ENCODE measurements at regions not wholly inside any gene's neighbourhood (a gene's known extent, or its start where the extent isn't known, plus 50 kb on each side); places are given as distances from the start of the nearest gene placed in this dataset.

DNA sequence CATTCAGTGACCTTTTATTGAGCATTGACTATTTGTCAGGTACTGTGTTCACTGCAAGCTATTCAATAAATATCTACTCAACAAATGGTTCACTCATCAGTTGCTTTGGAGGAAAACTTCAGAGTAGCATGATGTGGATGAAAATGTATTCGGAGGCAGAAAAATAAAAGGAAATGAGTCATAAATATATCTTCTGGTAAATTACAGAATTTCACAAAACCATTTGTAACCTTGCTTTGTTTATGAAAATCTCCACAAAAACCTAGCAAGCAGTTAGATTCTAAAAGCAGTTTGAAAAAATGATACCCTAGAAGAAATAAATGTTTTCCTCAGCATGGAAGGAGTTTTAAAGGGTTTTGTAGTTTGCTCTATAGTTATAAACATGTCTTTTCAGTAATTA lies 399.6 kb downstream of the LMO7 start:
- H3K9ac ChIP-seq (ENCODE audit: low read depth in 1 of 2, low read length in 2 of 2) = no peak overlapping the region
- H3K4me3 ChIP-seq (ENCODE audit: low read depth in 1 of 2, low read length in 2 of 2) = no peak overlapping the region
- no peaks in the 10 kb centered on the region for H3K27me3 ChIP-seq (ENCODE audit: control insufficient read depth in 1 of 2, insufficient read depth in 2 of 2, low read length in 2 of 2)
- H3K4me1 ChIP-seq (ENCODE audit: control insufficient read depth in 1 of 2, insufficient read depth in 2 of 2, low read length in 2 of 2) = no peaks in the 10 kb centered on the region
- H3K36me3 ChIP-seq (ENCODE audit: control insufficient read depth in 1 of 2, insufficient read depth in 2 of 2, low read length in 2 of 2) = no peaks in the 10 kb centered on the region
- no peak overlapping the region for H3K27ac ChIP-seq (ENCODE audit: low read depth, low read length)
- H3K9me3 ChIP-seq (ENCODE audit: control insufficient read depth in 1 of 2, low read length in 2 of 2) = no peaks in the 10 kb centered on the region

DNA sequence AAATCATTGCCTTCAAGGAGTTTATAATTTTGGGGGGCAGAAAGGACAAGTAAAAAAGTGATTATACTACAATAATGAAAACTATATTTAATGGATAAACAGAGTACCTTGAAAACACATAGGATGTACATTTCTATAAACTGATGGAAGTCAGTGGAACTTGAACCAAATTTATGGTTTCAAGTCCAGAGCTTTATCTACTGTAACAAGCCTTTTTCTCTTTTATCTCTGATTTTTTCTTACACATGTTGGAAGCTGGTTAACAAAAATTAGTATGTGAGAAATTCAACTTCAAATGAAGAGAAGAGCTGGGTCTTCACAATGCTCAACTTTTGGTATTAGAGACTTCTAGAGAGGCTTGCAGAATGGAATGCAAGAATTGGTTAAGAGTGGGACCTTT lies 393.6 kb downstream of the LMO7 start:
- Histone ChIP-seq H3K27ac (ENCODE audit: low read depth, low read length) (no peak overlapping the region), H3K4me3 (ENCODE audit: low read depth in 1 of 2, low read length in 2 of 2) (no peak overlapping the region), H3K36me3 (ENCODE audit: control insufficient read depth in 1 of 2, insufficient read depth in 2 of 2, low read length in 2 of 2) (no peaks in the 10 kb centered on the region), H3K27me3 (ENCODE audit: control insufficient read depth in 1 of 2, insufficient read depth in 2 of 2, low read length in 2 of 2) (no peaks in the 10 kb centered on the region), H3K9ac (ENCODE audit: low read depth in 1 of 2, low read length in 2 of 2) (no peak overlapping the region), H3K4me1 (ENCODE audit: control insufficient read depth in 1 of 2, insufficient read depth in 2 of 2, low read length in 2 of 2) (no peaks in the 10 kb centered on the region), H3K9me3 (ENCODE audit: control insufficient read depth in 1 of 2, low read length in 2 of 2) (no peaks in the 10 kb centered on the region)

DNA sequence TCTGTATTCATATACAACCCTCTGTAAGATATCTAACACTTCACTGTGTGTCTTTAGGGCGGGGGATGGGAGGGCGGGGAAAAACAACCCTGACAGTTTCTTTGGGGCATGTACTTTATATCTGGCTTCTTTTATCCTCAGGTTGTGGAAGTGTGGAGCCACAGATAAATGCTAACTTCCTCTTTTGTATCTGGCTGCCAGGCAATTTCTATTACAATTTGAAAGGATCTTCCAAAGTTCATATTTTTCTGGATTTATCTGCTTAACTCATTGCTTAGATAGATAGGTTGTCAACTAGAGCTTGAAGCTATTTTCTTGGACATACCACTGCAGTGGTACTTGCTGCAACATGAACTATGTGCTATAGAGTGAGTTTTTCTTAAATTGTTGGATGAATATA lies 393.0 kb downstream of the LMO7 start:
- Histone ChIP-seq H3K4me1 (ENCODE audit: control insufficient read depth in 1 of 2, insufficient read depth in 2 of 2, low read length in 2 of 2) (no peaks in the 10 kb centered on the region), H3K27me3 (ENCODE audit: control insufficient read depth in 1 of 2, insufficient read depth in 2 of 2, low read length in 2 of 2) (no peaks in the 10 kb centered on the region), H3K4me3 (ENCODE audit: low read depth in 1 of 2, low read length in 2 of 2) (no peak overlapping the region), H3K36me3 (ENCODE audit: control insufficient read depth in 1 of 2, insufficient read depth in 2 of 2, low read length in 2 of 2) (no peaks in the 10 kb centered on the region), H3K9me3 (ENCODE audit: control insufficient read depth in 1 of 2, low read length in 2 of 2) (no peaks in the 10 kb centered on the region), H3K27ac (ENCODE audit: low read depth, low read length) (no peak overlapping the region), H3K9ac (ENCODE audit: low read depth in 1 of 2, low read length in 2 of 2) (no peak overlapping the region)

DNA sequence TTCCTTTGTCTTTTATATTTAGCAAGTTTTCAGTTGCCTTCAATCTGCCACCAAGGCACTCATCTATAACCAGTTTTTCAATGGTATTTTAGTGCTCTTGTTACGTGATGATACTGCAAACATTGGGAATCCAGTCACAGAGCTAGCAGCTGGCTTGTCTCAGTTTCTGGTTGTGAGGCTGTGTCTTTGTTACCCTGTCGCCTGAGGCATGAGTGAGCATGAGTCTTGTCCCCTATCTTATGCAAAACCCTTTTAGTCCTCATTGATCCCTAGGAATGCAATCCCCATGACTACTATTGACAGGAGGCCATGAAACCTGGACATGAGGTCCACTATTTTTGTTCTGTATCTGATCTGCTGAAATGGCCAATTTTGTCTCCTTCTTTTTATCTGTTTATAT lies 391.0 kb downstream of the LMO7 start:
- Histone ChIP-seq H3K27ac (ENCODE audit: low read depth, low read length) (no peak overlapping the region), H3K27me3 (ENCODE audit: control insufficient read depth in 1 of 2, insufficient read depth in 2 of 2, low read length in 2 of 2) (no peaks in the 10 kb centered on the region), H3K9me3 (ENCODE audit: control insufficient read depth in 1 of 2, low read length in 2 of 2) (no peaks in the 10 kb centered on the region), H3K36me3 (ENCODE audit: control insufficient read depth in 1 of 2, insufficient read depth in 2 of 2, low read length in 2 of 2) (no peaks in the 10 kb centered on the region), H3K4me3 (ENCODE audit: low read depth in 1 of 2, low read length in 2 of 2) (no peak overlapping the region), H3K9ac (ENCODE audit: low read depth in 1 of 2, low read length in 2 of 2) (no peak overlapping the region), H3K4me1 (ENCODE audit: control insufficient read depth in 1 of 2, insufficient read depth in 2 of 2, low read length in 2 of 2) (no peaks in the 10 kb centered on the region)

DNA sequence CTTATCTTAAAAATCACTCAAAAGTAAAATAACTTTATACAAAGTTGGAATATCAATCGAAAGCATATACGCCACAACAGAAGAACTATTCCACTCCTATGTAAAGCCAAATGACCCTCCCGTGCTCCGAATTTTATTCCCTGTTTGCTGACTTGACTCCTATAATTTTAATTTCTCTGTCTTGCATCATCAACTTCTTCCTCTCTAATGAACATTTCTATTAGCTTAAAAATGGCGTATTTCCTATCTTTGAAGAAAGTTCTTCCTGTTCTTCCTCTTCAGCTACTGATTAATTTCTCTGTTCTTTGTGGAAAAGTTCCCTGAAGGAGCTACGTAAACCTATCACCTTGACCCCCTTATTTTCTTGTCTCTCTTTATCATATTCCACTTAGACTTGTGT lies 389.3 kb downstream of the LMO7 start:
- H3K4me3 ChIP-seq (ENCODE audit: low read depth in 1 of 2, low read length in 2 of 2) = no peak overlapping the region
- no peaks in the 10 kb centered on the region for H3K36me3 ChIP-seq (ENCODE audit: control insufficient read depth in 1 of 2, insufficient read depth in 2 of 2, low read length in 2 of 2)
- no peak overlapping the region for H3K27ac ChIP-seq (ENCODE audit: low read depth, low read length)
- H3K4me1 ChIP-seq (ENCODE audit: control insufficient read depth in 1 of 2, insufficient read depth in 2 of 2, low read length in 2 of 2) = no peaks in the 10 kb centered on the region
- no peaks in the 10 kb centered on the region for H3K27me3 ChIP-seq (ENCODE audit: control insufficient read depth in 1 of 2, insufficient read depth in 2 of 2, low read length in 2 of 2)
- H3K9ac ChIP-seq (ENCODE audit: low read depth in 1 of 2, low read length in 2 of 2) = no peak overlapping the region
- H3K9me3 ChIP-seq (ENCODE audit: control insufficient read depth in 1 of 2, low read length in 2 of 2) = no peaks in the 10 kb centered on the region

DNA sequence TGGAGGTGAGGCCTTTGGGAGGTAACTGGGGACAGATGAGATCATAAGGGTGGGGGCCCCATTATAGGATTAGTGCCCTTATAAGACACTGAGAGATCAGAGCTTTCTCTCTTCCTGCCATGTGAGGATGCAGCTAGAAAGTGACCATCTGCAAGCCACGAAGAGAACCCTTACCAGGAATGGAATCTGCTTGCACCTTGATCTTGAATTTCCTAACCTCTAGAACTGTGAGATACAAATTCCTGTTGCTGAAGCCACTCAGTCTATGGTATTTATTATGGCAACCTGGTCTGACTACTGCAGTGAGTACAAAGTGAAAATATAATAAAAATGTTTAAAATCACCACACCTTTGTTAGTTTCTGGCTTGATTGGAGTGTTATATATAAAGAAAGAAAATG lies 388.0 kb downstream of the LMO7 start:
- Histone ChIP-seq H3K9me3 (ENCODE audit: control insufficient read depth in 1 of 2, low read length in 2 of 2) (no peaks in the 10 kb centered on the region), H3K4me3 (ENCODE audit: low read depth in 1 of 2, low read length in 2 of 2) (no peak overlapping the region), H3K36me3 (ENCODE audit: control insufficient read depth in 1 of 2, insufficient read depth in 2 of 2, low read length in 2 of 2) (no peaks in the 10 kb centered on the region), H3K27me3 (ENCODE audit: control insufficient read depth in 1 of 2, insufficient read depth in 2 of 2, low read length in 2 of 2) (no peaks in the 10 kb centered on the region), H3K4me1 (ENCODE audit: control insufficient read depth in 1 of 2, insufficient read depth in 2 of 2, low read length in 2 of 2) (no peaks in the 10 kb centered on the region), H3K27ac (ENCODE audit: low read depth, low read length) (no peak overlapping the region), H3K9ac (ENCODE audit: low read depth in 1 of 2, low read length in 2 of 2) (no peak overlapping the region)

DNA sequence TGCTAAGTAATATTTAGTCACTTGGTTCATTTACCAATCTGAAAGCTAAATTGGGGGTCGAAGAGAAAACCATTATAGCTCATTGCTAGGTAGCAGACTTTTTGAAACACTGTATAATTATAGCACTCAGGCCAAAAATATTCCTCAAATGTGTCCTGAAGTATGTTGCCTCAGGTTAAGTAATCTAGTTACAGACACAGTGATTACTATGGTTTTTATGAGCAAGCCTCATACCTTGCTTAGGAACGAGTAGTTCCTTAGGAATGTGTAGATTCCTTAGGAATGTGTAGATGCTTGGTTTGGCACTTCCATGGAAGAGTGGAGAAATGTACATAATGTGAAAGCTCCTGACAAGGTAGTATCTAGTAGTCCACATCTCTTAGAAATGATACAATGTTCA lies 387.5 kb downstream of the LMO7 start:
- Histone ChIP-seq H3K27me3 (ENCODE audit: control insufficient read depth in 1 of 2, insufficient read depth in 2 of 2, low read length in 2 of 2) (no peaks in the 10 kb centered on the region), H3K27ac (ENCODE audit: low read depth, low read length) (no peak overlapping the region), H3K4me3 (ENCODE audit: low read depth in 1 of 2, low read length in 2 of 2) (no peak overlapping the region), H3K9me3 (ENCODE audit: control insufficient read depth in 1 of 2, low read length in 2 of 2) (no peaks in the 10 kb centered on the region), H3K36me3 (ENCODE audit: control insufficient read depth in 1 of 2, insufficient read depth in 2 of 2, low read length in 2 of 2) (no peaks in the 10 kb centered on the region), H3K4me1 (ENCODE audit: control insufficient read depth in 1 of 2, insufficient read depth in 2 of 2, low read length in 2 of 2) (no peaks in the 10 kb centered on the region), H3K9ac (ENCODE audit: low read depth in 1 of 2, low read length in 2 of 2) (no peak overlapping the region)

DNA sequence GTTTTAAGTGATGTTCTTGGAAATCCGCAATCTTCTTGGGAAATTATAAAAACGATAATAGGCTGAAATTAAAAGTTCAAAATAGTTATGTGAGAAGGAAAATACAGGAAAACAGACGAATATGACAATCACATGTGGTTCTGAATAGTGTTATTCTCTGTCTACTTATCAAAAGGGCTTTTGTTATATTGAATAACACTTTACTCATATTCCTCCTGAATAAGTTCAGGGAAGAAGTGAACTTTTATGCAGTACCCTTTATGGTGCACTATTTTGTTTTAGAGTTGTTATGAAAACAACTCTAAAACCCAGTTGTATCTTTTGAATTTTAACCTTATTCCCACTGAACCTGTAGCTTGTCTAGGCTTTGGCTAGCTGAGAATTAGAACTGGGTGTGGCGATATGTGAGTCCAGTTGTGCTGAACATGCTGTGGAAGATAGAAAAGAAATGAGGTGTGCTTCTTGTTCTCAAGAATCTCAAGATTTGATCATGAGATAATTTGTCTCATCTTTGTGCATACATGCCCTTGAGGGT lies 384.4 kb downstream of the LMO7 start:
- H3K9ac ChIP-seq (ENCODE audit: low read depth in 1 of 2, low read length in 2 of 2) = no peak overlapping the region
- no peaks in the 10 kb centered on the region for H3K27me3 ChIP-seq (ENCODE audit: control insufficient read depth in 1 of 2, insufficient read depth in 2 of 2, low read length in 2 of 2)
- no peak overlapping the region for H3K27ac ChIP-seq (ENCODE audit: low read depth, low read length)
- H3K36me3 ChIP-seq (ENCODE audit: control insufficient read depth in 1 of 2, insufficient read depth in 2 of 2, low read length in 2 of 2) = no peaks in the 10 kb centered on the region
- H3K4me1 ChIP-seq (ENCODE audit: control insufficient read depth in 1 of 2, insufficient read depth in 2 of 2, low read length in 2 of 2) = peaks cover 0 to 2% of the 10 kb centered on the region in 2 donors
- no peaks in the 10 kb centered on the region for H3K9me3 ChIP-seq (ENCODE audit: control insufficient read depth in 1 of 2, low read length in 2 of 2)
- H3K4me3 ChIP-seq (ENCODE audit: low read depth in 1 of 2, low read length in 2 of 2) = no peak overlapping the region

DNA sequence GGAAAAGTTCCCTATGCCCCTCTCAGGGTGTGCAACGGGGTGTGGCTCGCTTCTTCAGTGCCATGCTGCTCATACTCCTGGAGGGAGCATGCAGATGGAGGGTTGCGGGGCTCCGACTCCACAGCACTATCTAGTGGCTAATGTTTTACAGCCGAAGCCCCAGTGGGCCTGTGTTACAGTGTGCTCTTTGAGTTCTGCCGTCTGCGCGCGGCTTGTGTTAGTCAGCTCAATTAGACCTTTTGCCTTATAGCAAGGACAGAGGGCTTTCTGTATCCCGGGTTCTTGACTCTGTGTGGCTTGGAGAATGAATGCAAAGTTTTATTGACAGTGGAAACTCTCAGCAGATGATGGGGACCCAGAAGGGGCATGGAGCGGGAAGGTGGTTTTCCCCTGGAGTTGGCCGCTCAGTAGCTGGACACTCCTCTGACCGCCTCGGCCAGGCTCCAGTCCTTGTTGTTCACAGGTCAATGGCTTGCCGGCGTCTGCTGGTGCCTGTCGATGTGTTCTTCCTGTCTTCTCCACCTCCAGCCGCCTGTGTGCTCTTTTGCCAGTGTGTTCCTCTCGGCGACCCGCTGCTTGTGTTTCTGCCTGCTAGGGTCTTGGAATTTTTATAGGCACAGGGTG lies 383.4 kb downstream of the LMO7 start:
- Histone ChIP-seq H3K4me3 (ENCODE audit: low read depth in 1 of 2, low read length in 2 of 2) (no peak overlapping the region), H3K9ac (ENCODE audit: low read depth in 1 of 2, low read length in 2 of 2) (no peak overlapping the region), H3K9me3 (ENCODE audit: control insufficient read depth in 1 of 2, low read length in 2 of 2) (no peaks in the 10 kb centered on the region), H3K27ac (ENCODE audit: low read depth, low read length) (no peak overlapping the region), H3K4me1 (ENCODE audit: control insufficient read depth in 1 of 2, insufficient read depth in 2 of 2, low read length in 2 of 2) (peaks cover 0 to 8% of the 10 kb centered on the region in 2 donors), H3K36me3 (ENCODE audit: control insufficient read depth in 1 of 2, insufficient read depth in 2 of 2, low read length in 2 of 2) (no peaks in the 10 kb centered on the region), H3K27me3 (ENCODE audit: control insufficient read depth in 1 of 2, insufficient read depth in 2 of 2, low read length in 2 of 2) (no peaks in the 10 kb centered on the region)

DNA sequence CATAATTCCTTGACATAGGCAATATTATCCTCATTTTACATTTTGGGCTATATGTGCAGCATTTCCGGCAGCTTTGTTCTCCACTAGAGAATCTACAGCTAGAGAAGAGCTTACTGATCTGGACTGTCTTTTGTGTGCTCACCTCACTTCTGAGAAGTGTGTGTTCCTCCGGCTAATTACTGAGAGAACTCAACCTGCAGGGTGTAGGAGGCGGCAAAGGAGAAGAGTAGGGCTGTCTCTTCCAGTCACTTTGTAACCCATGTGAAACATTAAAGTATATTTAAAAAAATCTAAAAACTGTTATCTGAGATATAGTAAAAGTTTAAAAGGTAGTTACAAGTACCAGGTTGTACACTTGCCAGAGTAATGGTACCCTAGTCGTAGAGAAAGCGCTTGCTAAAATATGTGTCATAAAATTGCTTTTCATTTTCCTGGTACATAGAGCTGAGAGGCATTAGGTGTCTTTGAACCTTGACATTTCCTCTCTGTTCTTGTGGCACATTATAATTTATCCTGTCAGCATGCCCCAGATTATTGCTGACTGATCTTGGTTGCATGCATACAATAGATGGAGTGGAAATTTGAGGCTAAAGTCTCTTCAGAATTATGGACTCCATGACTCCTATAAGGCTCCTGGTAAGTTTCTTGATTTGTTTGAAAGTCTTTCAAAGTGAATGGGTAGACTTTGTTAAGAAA lies 381.9 kb downstream of the LMO7 start:
- H3K27me3 ChIP-seq (ENCODE audit: control insufficient read depth in 1 of 2, insufficient read depth in 2 of 2, low read length in 2 of 2) = no peaks in the 10 kb centered on the region
- H3K4me1 ChIP-seq (ENCODE audit: control insufficient read depth in 1 of 2, insufficient read depth in 2 of 2, low read length in 2 of 2) = peaks cover 0 to 13% of the 10 kb centered on the region in 2 donors
- H3K9me3 ChIP-seq (ENCODE audit: control insufficient read depth in 1 of 2, low read length in 2 of 2) = no peaks in the 10 kb centered on the region
- no peak overlapping the region for H3K27ac ChIP-seq (ENCODE audit: low read depth, low read length)
- no peak overlapping the region for H3K9ac ChIP-seq (ENCODE audit: low read depth in 1 of 2, low read length in 2 of 2)
- no peaks in the 10 kb centered on the region for H3K36me3 ChIP-seq (ENCODE audit: control insufficient read depth in 1 of 2, insufficient read depth in 2 of 2, low read length in 2 of 2)
- H3K4me3 ChIP-seq (ENCODE audit: low read depth in 1 of 2, low read length in 2 of 2) = no peak overlapping the region

Data from duodenal mucosa (tissue), 2 donors.